OCI-LY1 (cell line): ENCODE measurements at regions not wholly inside any gene's neighbourhood (a gene's known extent, or its start where the extent isn't known, plus 50 kb on each side); places are given as distances from the start of the nearest gene placed in this dataset.

Experiments used
- H2AFZ ChIP-seq: fragments of 200-600 bp; sonication (generic), shearing (Covaris generic); 2 replicates; pipeline ENCODE4 v1.6.0; 2014; ENCODE audit warnings: antibody characterized with exemption, mild to moderate bottlenecking, low read length
- H3F3A ChIP-seq: fragments of 200-600 bp; sonication (generic), shearing (Covaris generic); 2 replicates; pipeline ENCODE4 v1.6.0; 2014; ENCODE audit warnings: mild to moderate bottlenecking, antibody characterized with exemption, low read length, moderate library complexity; ENCODE audit not compliant: insufficient read depth
- H3K27ac ChIP-seq: fragments of 200-600 bp; sonication (generic); 2 replicates; pipeline ENCODE4 v1.5.1; 2014; ENCODE audit warnings: low read length, mixed run types, mild to moderate bottlenecking, low read depth; ENCODE audit not compliant: poor library complexity, severe bottlenecking
- H3K27me3 ChIP-seq: fragments of 200-600 bp; sonication (generic); 2 replicates; pipeline ENCODE4 v1.6.0; 2014; ENCODE audit warnings: antibody characterized with exemption, mild to moderate bottlenecking, low read length, moderate library complexity; ENCODE audit not compliant: insufficient read depth
- H3K36me3 ChIP-seq: fragments of 200-600 bp; sonication (generic); 2 replicates; pipeline ENCODE4 v1.6.1; 2014; ENCODE audit warnings: mild to moderate bottlenecking, antibody characterized with exemption, low read length, moderate library complexity, mixed read lengths; ENCODE audit not compliant: insufficient read depth
- H3K4me1 ChIP-seq: fragments of 200-600 bp; sonication (generic); 2 replicates; pipeline ENCODE4 v1.5.1; 2014; ENCODE audit warnings: mild to moderate bottlenecking, low read length, moderate library complexity; ENCODE audit not compliant: insufficient read depth, severe bottlenecking
- H3K4me2 ChIP-seq: fragments of 200-600 bp; sonication (generic), shearing (Covaris generic); 2 replicates; pipeline ENCODE4 v1.6.1; 2014; ENCODE audit warnings: low read length
- H3K4me3 ChIP-seq: fragments of 200-600 bp; sonication (generic); 2 replicates; pipeline ENCODE4 v1.5.1; 2014; ENCODE audit warnings: low read length, low read depth, mild to moderate bottlenecking, mixed read lengths; ENCODE audit not compliant: poor library complexity, severe bottlenecking
- H3K79me2 ChIP-seq: fragments of 200-600 bp; shearing (Covaris generic); 2 replicates; pipeline ENCODE4 v1.6.1; 2016; ENCODE audit warnings: mixed run types, low read length, mixed read lengths; ENCODE audit not compliant: insufficient read depth
- H3K9ac ChIP-seq: fragments of 200-600 bp; sonication (generic), shearing (Covaris generic); 2 replicates; pipeline ENCODE4 v1.6.1; 2014; ENCODE audit warnings: mild to moderate bottlenecking, low read length, mixed read lengths
- H3K9me2 ChIP-seq: fragments of 200-600 bp; sonication (generic), shearing (Covaris generic); 2 replicates; pipeline ENCODE4 v1.6.1; 2014; ENCODE audit warnings: low read depth, mild to moderate bottlenecking, low read length, mixed read lengths
- H3K9me3 ChIP-seq: fragments of 200-600 bp; shearing (Covaris generic); 2 replicates; pipeline ENCODE4 v1.6.1; 2014; ENCODE audit warnings: low read length, mixed read lengths
- H4K20me1 ChIP-seq: fragments of 200-600 bp; sonication (generic), shearing (Covaris generic); 2 replicates; pipeline ENCODE4 v1.6.0; 2016; ENCODE audit warnings: mild to moderate bottlenecking, low read length; ENCODE audit not compliant: insufficient read depth
- CTCF ChIP-seq: fragments of 200-600 bp; sonication (generic), shearing (Covaris generic); IDR thresholded peaks from 2 replicates; pipeline ENCODE4 v1.5.1; 2017; ENCODE audit warnings: mild to moderate bottlenecking, antibody characterized with exemption, low read length, moderate library complexity, mixed read lengths
- EZH2 ChIP-seq: fragments of 200-600 bp; sonication (generic), shearing (Covaris generic); IDR thresholded peaks from 2 replicates; pipeline ENCODE4 v1.8.0; 2017; ENCODE audit warnings: borderline replicate concordance, mixed run types, mild to moderate bottlenecking, antibody characterized with exemption, low read length, moderate library complexity, mixed read lengths

DNA sequence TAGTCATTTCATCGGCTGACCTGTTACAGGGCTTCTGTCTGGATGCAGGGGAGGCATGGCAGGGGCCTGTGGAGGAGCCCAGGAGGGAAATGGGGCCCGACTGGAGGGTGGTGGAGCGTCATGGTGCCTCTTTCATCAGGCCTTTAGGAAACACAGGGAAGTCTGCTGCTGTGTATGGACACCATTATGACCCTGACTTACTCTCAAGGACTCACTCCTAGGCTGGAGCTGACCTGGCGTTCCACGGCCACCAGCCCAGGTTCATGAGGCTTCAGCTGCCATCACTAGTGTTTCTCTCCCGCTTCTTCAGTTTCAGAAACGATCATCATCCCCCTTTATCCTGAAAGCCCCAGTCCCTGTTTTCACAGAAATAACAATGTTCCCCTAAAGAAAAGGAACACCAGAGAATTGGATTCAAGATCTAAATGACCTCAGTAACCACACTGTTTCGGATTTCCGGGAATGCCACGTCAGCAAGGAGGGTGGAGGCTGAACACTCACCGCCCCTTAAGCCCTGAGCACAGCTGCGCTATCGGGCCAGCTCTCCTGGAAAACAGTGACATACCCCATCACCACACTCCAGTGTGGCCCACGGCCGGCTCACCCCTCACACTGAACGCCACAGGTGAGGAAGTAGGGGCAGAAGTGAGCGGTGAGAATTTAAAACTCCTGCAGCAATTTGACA, 67.6 kb downstream of the SOX1 start:
- Histone ChIP-seq H3K4me2 (no peak overlapping the region), H3K9me3 (no peaks in the 10 kb centered on the region), H3K79me2 (no peaks in the 10 kb centered on the region), H3K4me1 (no peaks in the 10 kb centered on the region), H3F3A (no peaks in the 10 kb centered on the region), H3K9ac (no peak overlapping the region), H3K27me3 (peaks cover 4% of the 10 kb centered on the region; the same call in 1 of the 2 replicates), H3K4me3 (no peak overlapping the region), H3K36me3 (no peaks in the 10 kb centered on the region), H2AFZ (no peak overlapping the region), H4K20me1 (no peaks in the 10 kb centered on the region), H3K27ac (no peak overlapping the region), H3K9me2 (no peaks in the 10 kb centered on the region)
- no peak for TF ChIP-seq CTCF
- no peak for TF ChIP-seq EZH2

- no peaks in the 10 kb centered on the region for H4K20me1 ChIP-seq
- no peak overlapping the region for H3K27ac ChIP-seq
- H3F3A ChIP-seq = no peaks in the 10 kb centered on the region
- H3K79me2 ChIP-seq = no peaks in the 10 kb centered on the region
- peaks cover 1% of the 10 kb centered on the region; the same call in 1 of the 2 replicates for H3K27me3 ChIP-seq
- H3K4me2 ChIP-seq = no peak overlapping the region
- H3K36me3 ChIP-seq = no peaks in the 10 kb centered on the region
- no peaks in the 10 kb centered on the region for H3K4me1 ChIP-seq
- no peaks in the 10 kb centered on the region for H3K9me3 ChIP-seq
- TF ChIP-seq EZH2 = no peak
- TF ChIP-seq CTCF = no peak
- H3K9me2 ChIP-seq = no peaks in the 10 kb centered on the region
- no peak overlapping the region for H3K4me3 ChIP-seq
- no peak overlapping the region for H2AFZ ChIP-seq
- no peak overlapping the region for H3K9ac ChIP-seq
Measured at GRCh38 chr13:112136095-112136494, 69.1 kb downstream of the SOX1 start.

DNA sequence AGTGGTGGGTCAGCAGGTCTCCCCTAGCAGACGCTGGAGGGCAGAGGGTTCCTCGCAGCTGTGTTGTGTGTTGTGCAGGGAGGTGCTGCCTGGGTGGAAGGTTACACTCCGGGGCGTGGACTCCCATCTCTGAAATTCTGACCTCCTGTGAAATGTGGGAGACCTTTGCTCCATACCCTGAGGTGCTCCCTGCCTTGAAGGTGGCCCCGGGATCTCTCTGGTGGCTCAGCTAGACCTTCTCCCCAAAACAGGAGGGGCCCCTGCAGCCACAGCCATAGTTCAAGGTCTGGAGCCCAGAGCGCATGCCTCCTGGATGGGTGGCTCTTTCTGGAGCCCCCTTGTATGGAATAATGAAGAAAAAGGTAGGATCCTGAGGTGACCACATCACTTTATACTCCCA, 70.2 kb downstream of the SOX1 start:
- Histone ChIP-seq H3K4me1 (no peaks in the 10 kb centered on the region), H3K9me3 (no peaks in the 10 kb centered on the region), H3K27me3 (no peaks in the 10 kb centered on the region), H3K4me3 (no peak overlapping the region), H3K36me3 (no peaks in the 10 kb centered on the region), H2AFZ (no peak overlapping the region), H3K4me2 (no peak overlapping the region), H4K20me1 (no peaks in the 10 kb centered on the region), H3F3A (no peaks in the 10 kb centered on the region), H3K9ac (no peak overlapping the region), H3K9me2 (no peaks in the 10 kb centered on the region), H3K27ac (no peak overlapping the region), H3K79me2 (no peaks in the 10 kb centered on the region)
- TF ChIP-seq CTCF (no peak), EZH2 (no peak)
